ENCODE measurements at regions not wholly inside any gene's neighbourhood (a gene's known extent, or its start where the extent isn't known, plus 50 kb on each side); places are given as distances from the start of the nearest gene placed in this dataset.

GRCh38 chr11:87405356-87405755 is 367.6 kb downstream of the TMEM135 start:
- DNase-seq = no peak

- DNase-seq = no peak
Observed at GRCh38 chr11:87401653-87402052, 363.9 kb downstream of the TMEM135 start.

DNA sequence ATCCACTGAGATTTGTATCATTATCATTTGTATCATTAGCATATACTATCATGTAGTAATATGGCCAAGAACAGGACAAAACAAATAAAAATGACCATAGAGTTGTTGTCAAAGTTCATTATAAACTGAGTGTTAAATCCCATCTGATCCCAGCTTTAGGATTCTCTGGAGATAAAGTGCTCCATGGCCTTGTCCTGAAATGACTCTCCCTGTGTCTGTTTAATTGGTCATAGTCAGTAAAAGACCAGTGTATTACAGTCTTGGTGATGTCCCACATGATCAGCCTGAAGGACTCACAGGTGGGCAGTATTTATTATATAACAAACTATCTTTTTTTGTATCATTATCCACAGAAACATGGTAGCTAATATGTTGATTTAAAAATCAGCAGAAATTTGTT is 361.6 kb downstream of the TMEM135 start:
- DNase-seq = no peak

- no peak for DNase-seq
Observed at GRCh38 chr11:87398931-87399330, 361.2 kb downstream of the TMEM135 start.

DNA sequence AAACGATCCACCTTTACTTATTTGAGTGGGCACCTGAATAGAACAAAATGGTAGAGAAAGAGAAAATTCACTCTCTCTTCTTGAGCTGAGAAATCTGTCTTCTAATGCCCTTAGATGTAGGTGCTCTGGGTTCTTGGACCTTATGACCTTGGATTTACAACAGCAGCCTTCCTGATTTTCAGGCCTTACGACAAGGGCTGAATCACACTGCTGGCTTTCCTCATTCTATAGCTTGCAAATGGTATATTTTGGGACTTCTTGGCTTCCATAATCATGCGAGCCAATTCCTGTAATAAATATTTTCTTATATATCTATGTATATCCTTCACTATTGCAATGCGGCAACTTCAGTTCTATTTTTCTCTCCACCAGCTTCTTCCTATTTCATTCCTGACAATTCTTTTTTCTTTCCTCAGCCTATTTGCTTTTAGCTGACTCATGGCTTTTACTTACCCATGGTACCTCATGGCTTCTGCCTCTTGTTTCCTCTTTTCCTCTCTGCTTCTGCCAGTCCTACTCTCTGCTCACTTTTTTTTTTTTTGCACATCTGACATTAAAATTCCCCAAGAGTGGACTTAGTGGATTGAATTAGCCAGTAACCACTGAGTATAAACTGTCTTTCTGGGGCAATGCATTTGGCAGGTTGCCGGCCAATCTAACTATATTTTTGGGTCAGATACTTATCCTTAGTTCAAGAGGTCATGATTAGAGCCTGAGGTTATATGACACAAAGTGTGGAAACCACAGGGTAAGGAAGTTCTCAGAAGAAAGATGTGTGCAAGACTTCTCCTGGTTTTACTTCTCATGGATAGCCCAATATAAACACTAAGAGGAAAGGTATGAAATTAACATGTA is 359.5 kb downstream of the TMEM135 start:
- DNase-seq = no peak

- DNase-seq = no peak
Observed at GRCh38 chr11:87394924-87395323, 357.2 kb downstream of the TMEM135 start.

- DNase-seq = no peak
Observed at GRCh38 chr11:87392665-87393064, 354.9 kb downstream of the TMEM135 start.

DNA sequence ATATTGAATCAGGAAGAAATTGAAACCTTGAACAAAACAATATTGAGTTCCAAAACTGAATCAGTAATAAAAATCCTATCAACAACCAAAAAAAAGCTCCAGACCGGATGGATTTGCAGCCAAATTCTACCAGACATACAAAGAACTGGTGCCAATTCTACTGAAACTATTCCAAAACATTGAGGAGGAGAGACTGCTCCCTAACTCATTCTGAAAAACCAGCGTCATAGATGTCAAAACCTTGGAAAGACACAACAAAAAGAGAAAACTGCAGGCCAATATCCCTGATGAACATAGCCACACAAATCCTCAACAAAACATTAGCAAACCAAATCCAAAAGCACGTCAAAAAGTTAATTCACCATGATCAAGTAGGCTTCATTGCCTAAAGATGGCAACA is 353.8 kb downstream of the TMEM135 start:
- DNase-seq = no peak

DNA sequence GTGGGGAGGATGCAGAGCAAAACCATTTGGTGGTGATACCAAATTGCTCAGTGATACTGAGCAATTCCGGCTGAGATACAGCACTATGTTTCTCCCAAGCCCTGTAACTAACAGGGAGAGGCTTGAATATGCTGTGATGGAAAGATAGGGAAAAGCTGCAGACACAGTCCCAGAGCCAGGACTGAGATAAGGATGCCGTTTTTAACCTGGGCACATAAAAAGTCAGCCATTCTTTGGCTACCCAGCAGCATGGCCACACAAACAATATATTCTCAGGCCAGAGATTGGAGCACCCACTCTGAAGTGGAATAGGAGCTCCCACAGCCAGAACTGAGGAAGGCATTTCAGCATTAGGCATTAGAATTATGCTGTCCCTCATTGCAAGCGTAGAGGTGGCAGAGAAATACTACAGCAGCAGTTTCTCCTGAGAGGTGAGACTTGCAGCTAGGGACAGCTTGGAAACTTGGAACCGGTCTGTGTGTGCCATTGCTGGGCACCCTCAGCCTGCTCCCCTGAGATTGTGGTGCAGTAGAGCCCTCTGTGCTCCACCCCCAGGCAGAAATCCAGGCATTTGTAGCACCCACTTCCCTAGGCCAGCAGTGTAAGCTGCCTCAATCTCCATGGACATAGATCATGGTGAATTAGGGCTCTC is 346.5 kb downstream of the TMEM135 start:
- no peak for DNase-seq

- DNase-seq = no peak
Observed at GRCh38 chr11:87374038-87374807, 336.5 kb downstream of the TMEM135 start.

Measured in CD4-positive, alpha-beta T cell treated with Interleukin-1 beta for 1 hour (primary cell).